DND-41 (cell line): ENCODE measurements at regions not wholly inside any gene's neighbourhood (a gene's known extent, or its start where the extent isn't known, plus 50 kb on each side); places are given as distances from the start of the nearest gene placed in this dataset.

ENCODE experiments used
- ATAC-seq: fragments of 200-7000 bp; cut with Tn5 transposase; 3 replicates; pipeline ENCODE4 v1.9.1; 2021; ENCODE audit warnings: low read depth; ENCODE audit not compliant: insufficient read depth
- DNase-seq: peaks from one replicate; pipeline ENCODE4 v3.0.0-alpha.2; 2020
- H2AFZ ChIP-seq: 2 replicates; pipeline ENCODE4 v1.6.0; 2012; ENCODE audit warnings: low read depth, low read length
- H3K27ac ChIP-seq: 2 replicates; pipeline ENCODE4 v1.5.1; 2012; ENCODE audit warnings: low read length, inconsistent platforms
- H3K27me3 ChIP-seq: fragments of 200-600 bp; sonication (generic); 2 replicates; pipeline ENCODE4 v1.6.0; 2012; ENCODE audit warnings: low read length, mild to moderate bottlenecking, inconsistent platforms; ENCODE audit not compliant: insufficient read depth, poor library complexity
- H3K36me3 ChIP-seq: 2 replicates; pipeline ENCODE4 v1.5.1; 2012; ENCODE audit warnings: low read length, inconsistent platforms; ENCODE audit not compliant: insufficient read depth
- H3K4me1 ChIP-seq: 2 replicates; pipeline ENCODE4 v1.5.1; 2012; ENCODE audit warnings: mild to moderate bottlenecking, low read length; ENCODE audit not compliant: insufficient read depth
- H3K4me2 ChIP-seq: 2 replicates; pipeline ENCODE4 v1.6.0; 2012; ENCODE audit warnings: mild to moderate bottlenecking, moderate library complexity, low read length, inconsistent platforms; ENCODE audit not compliant: insufficient read depth
- H3K4me3 ChIP-seq, 2 experiments: fragments of 200-600 bp in 1 of 2; shearing (Covaris generic) in 1 of 2; 2 replicates each; pipeline ENCODE4 v1.5.1; 2012 to 2016; ENCODE audit warnings: inconsistent platforms in 2 of 2, low read length in 2 of 2, mild to moderate bottlenecking in 2 of 2, low read depth in 1 of 2, moderate library complexity in 1 of 2
- H3K79me2 ChIP-seq: 2 replicates; pipeline ENCODE4 v1.6.0; 2012; ENCODE audit warnings: low read length, inconsistent platforms; ENCODE audit not compliant: insufficient read depth
- H3K9ac ChIP-seq: 2 replicates; pipeline ENCODE4 v1.6.0; 2012; ENCODE audit warnings: low read depth, mild to moderate bottlenecking, inconsistent platforms, low read length, moderate library complexity
- H3K9me3 ChIP-seq: 2 replicates; pipeline ENCODE4 v1.5.1; 2012; ENCODE audit warnings: low read length, moderate library complexity, mild to moderate bottlenecking, inconsistent platforms; ENCODE audit not compliant: insufficient read depth, severe bottlenecking
- H4K20me1 ChIP-seq: 2 replicates; pipeline ENCODE4 v1.6.0; 2012; ENCODE audit warnings: low read length; ENCODE audit not compliant: insufficient read depth
- CTCF ChIP-seq: IDR thresholded peaks from 2 replicates; pipeline ENCODE4 v1.5.1; 2012; ENCODE audit warnings: borderline replicate concordance, low read length, moderate library complexity, mild to moderate bottlenecking; ENCODE audit not compliant: poor library complexity, severe bottlenecking; ENCODE audit errors: extremely low read depth
- EZH2 ChIP-seq: IDR thresholded peaks from 3 replicates; pipeline ENCODE4 v1.6.1; 2012; ENCODE audit warnings: borderline replicate concordance, low read depth, mild to moderate bottlenecking, moderate library complexity, low read length, inconsistent platforms; ENCODE audit not compliant: severe bottlenecking

DNA sequence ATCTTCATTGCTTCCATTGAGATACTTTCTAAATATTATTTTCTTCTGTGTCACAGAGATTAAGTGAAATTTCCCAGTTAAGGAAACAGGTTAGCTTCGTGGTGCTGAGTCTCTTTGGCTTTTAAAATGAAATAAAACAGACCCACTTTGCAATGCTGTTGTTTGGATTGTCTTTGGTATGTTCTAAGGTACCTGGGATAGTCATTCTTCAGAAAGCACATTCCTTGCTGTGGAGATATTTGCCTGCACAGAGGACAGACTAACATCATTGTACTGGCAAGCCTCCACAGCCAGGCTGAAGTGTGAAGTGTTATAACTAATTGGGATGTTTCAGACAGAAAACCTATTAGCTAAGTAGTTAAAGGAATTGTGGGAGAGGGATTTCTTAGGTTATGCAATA lies 148.8 kb upstream of the EPHA7 start:
- Histone ChIP-seq H3K27ac (no peak overlapping the region), H3K27me3 (no peaks in the 10 kb centered on the region), H4K20me1 (no peaks in the 10 kb centered on the region), H3K36me3 (no peaks in the 10 kb centered on the region), H3K4me2 (no peak overlapping the region), H3K4me3 (no peak overlapping the region), H3K79me2 (no peaks in the 10 kb centered on the region), H3K9me3 (no peaks in the 10 kb centered on the region), H3K4me1 (no peaks in the 10 kb centered on the region), H3K9ac (no peak overlapping the region), H2AFZ (no peak overlapping the region)
- no peak for TF ChIP-seq EZH2
- TF ChIP-seq CTCF: no peak
- no peak for ATAC-seq
- DNase-seq: no peak

GRCh38 chr6:93567164-93567563 lies 147.8 kb upstream of the EPHA7 start:
- Histone ChIP-seq H3K27me3 (no peaks in the 10 kb centered on the region), H2AFZ (no peak overlapping the region), H3K9me3 (no peaks in the 10 kb centered on the region), H3K4me1 (no peaks in the 10 kb centered on the region), H4K20me1 (no peaks in the 10 kb centered on the region), H3K36me3 (no peaks in the 10 kb centered on the region), H3K79me2 (no peaks in the 10 kb centered on the region), H3K4me2 (no peak overlapping the region), H3K4me3 (no peak overlapping the region), H3K9ac (no peak overlapping the region), H3K27ac (no peak overlapping the region)
- DNase-seq: no peak
- TF ChIP-seq EZH2 (no peak), CTCF (no peak)
- ATAC-seq: no peak

DNA sequence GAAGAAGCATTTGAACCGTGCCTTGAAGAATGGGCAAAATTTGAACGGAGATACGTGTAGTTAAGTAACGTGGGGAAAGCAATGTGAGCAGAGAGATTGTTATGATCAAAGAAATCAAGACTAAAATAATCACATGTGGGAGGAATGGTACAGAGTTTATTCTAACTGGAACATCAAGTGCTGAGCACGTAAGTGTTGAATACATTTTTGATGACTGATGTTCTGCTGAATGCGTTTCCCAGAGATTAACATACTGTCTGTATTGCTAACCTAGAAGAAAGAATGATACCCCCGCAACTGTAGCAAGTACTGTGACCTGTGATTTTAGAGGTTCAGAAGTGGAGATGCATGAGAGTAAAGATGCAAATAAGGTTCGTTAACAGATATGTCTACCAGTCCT lies 146.9 kb upstream of the EPHA7 start:
- Histone ChIP-seq H2AFZ (no peak overlapping the region), H3K36me3 (no peaks in the 10 kb centered on the region), H3K4me2 (no peak overlapping the region), H4K20me1 (no peaks in the 10 kb centered on the region), H3K4me1 (no peaks in the 10 kb centered on the region), H3K27ac (no peak overlapping the region), H3K27me3 (no peaks in the 10 kb centered on the region), H3K9ac (no peak overlapping the region), H3K79me2 (no peaks in the 10 kb centered on the region), H3K9me3 (no peaks in the 10 kb centered on the region), H3K4me3 (no peak overlapping the region)
- no peak for DNase-seq
- ATAC-seq: no peak
- TF ChIP-seq EZH2: no peak

DNA sequence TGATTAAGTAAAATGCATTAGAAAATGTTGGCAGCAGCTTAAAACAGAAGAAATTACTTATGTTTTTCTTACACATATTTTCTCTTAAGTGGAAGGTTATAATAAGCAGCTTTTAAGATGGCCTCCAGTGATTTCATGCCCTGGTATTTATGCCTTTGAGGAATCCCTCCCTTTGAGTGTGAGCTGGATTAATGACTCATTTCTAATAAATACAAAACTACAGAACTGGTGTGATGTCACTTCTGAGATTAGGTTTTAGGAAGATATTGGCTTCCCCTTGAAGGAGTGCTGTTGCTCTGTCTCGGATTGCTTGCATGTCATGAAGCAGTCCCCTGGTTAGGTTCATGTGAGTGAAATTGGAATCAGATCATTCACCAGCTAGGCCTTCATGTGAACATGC lies 143.2 kb upstream of the EPHA7 start:
- Histone ChIP-seq H3K9me3 (no peaks in the 10 kb centered on the region), H4K20me1 (no peaks in the 10 kb centered on the region), H3K36me3 (no peaks in the 10 kb centered on the region), H3K4me3 (no peak overlapping the region), H3K9ac (no peak overlapping the region), H2AFZ (no peak overlapping the region), H3K79me2 (no peaks in the 10 kb centered on the region), H3K27me3 (no peaks in the 10 kb centered on the region), H3K4me2 (no peak overlapping the region), H3K27ac (no peak overlapping the region), H3K4me1 (no peaks in the 10 kb centered on the region)
- DNase-seq: no peak
- TF ChIP-seq CTCF: no peak
- no peak for TF ChIP-seq EZH2
- ATAC-seq: no peak
